SK-N-MC (cell line): ENCODE measurements at regions not wholly inside any gene's neighbourhood (a gene's known extent, or its start where the extent isn't known, plus 50 kb on each side); places are given as distances from the start of the nearest gene placed in this dataset.

Source experiments
- DNase-seq: peaks from one replicate; pipeline ENCODE4 v3.0.0-alpha.2; 2011; ENCODE audit warnings: low read depth, low spot score
- H3K27ac ChIP-seq: fragments of 200-600 bp; sonication (generic); 2 replicates; pipeline ENCODE4 v1.5.1; 2016; ENCODE audit warnings: mixed run types
- H3K36me3 ChIP-seq: fragments of 200-600 bp; sonication (generic); 2 replicates; pipeline ENCODE4 v1.6.1; 2017; ENCODE audit warnings: antibody characterized with exemption, low read length, mixed read lengths; ENCODE audit not compliant: insufficient read depth
- H3K4me3 ChIP-seq: fragments of 200-600 bp; sonication (generic); 2 replicates; pipeline ENCODE4 v1.5.1; 2016
- H3K9ac ChIP-seq: fragments of 200-600 bp; sonication (generic); 2 replicates; pipeline ENCODE4 v1.8.0; 2017; ENCODE audit warnings: mixed run types, mixed read lengths; ENCODE audit not compliant: insufficient read length
- H3K9me3 ChIP-seq: fragments of 200-600 bp; sonication (generic); 2 replicates; pipeline ENCODE4 v1.6.1; 2017; ENCODE audit warnings: low read depth, mild to moderate bottlenecking, antibody characterized with exemption, low read length, moderate library complexity, mixed read lengths
- EZH2 ChIP-seq: fragments of 200-600 bp; sonication (generic); IDR thresholded peaks from one replicate; pipeline ENCODE4 v1.6.1; 2017; ENCODE audit warnings: antibody characterized with exemption
- FOXP2 ChIP-seq: optimal IDR thresholded peaks from 2 replicates; pipeline ENCODE3; 2011; ENCODE audit warnings: mild to moderate bottlenecking, moderate library complexity; ENCODE audit not compliant: insufficient read depth; ENCODE audit errors: extremely low read length, control extremely low read depth
- POLR2AphosphoS5 ChIP-seq: IDR thresholded peaks from 2 replicates; pipeline ENCODE4 v1.6.1; 2012; ENCODE audit warnings: mild to moderate bottlenecking, low read depth, low read length, borderline replicate concordance

DNA sequence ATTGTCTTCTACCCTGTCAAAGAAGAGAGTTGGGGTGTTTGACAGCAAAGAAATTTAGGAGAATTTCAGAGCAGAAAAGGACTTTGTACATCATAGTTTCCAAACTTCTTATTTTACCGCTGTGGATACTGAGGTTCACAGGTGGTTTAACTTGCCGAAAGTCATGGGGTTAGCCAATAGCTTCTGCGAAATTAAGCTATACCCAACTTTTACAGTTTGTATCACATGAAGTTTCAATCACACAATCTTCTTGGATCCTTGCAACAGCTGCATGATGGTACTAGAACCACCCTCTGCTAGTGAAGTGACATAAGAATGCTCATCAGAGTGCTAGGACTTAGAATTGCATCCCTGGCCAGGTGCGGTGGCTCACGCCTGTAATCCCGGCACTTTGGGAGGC, 345.5 kb downstream of the CD83 start:
- Histone ChIP-seq H3K4me3 (no peak overlapping the region), H3K36me3 (no peaks in the 10 kb centered on the region), H3K27ac (no peak overlapping the region), H3K9me3 (no peaks in the 10 kb centered on the region), H3K9ac (no peak overlapping the region)
- DNase-seq = no peak
- TF ChIP-seq POLR2AphosphoS5 = no peak
- no peak for TF ChIP-seq EZH2
- no peak for TF ChIP-seq FOXP2

DNA sequence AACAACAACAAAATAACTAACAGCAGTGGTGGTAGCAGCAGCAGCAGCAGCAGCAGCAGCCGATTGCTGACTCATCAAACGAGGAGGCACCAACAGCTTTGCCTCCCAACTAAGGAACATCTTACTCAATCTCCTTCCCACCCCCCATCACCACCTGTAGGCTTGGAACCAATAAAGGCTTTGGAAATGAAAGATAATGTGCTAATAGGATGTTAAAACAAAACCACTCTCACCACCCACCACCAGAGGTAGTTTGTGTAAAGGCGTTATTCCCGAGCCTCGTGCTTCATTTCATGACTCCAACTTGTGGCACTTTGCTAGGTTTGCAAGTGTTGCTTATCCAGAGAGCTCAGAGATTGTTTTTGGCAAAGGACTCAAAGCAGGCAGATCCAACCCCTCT, 346.5 kb downstream of the CD83 start:
- H3K4me3 ChIP-seq = no peak overlapping the region
- H3K9ac ChIP-seq = no peak overlapping the region
- H3K36me3 ChIP-seq = no peaks in the 10 kb centered on the region
- DNase-seq = no peak
- TF ChIP-seq FOXP2 (no peak), EZH2 (no peak), POLR2AphosphoS5 (no peak)
- no peaks in the 10 kb centered on the region for H3K9me3 ChIP-seq
- no peak overlapping the region for H3K27ac ChIP-seq

DNA sequence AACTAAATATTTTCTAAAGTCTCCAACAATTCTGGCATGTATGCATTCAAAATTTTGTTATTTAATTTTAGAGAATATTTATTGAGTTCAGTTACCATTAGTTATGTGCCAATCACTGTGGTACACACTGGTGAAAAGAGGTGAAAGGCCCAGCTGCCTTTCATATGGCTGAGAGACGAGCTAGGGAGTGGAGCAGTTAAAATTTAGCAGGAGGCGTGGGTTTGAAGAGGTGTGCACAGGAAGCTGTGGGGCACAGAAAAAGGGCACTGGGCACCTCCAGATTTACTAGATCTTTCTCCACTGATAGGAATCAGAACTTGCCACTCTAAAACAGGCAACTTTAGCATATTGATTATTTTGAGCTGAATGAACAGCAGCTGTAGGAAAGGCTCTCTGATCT, 347.1 kb downstream of the CD83 start:
- TF ChIP-seq EZH2 = no peak
- no peak for DNase-seq
- H3K27ac ChIP-seq = no peak overlapping the region
- no peaks in the 10 kb centered on the region for H3K36me3 ChIP-seq
- no peaks in the 10 kb centered on the region for H3K9me3 ChIP-seq
- no peak overlapping the region for H3K4me3 ChIP-seq
- no peak overlapping the region for H3K9ac ChIP-seq

DNA sequence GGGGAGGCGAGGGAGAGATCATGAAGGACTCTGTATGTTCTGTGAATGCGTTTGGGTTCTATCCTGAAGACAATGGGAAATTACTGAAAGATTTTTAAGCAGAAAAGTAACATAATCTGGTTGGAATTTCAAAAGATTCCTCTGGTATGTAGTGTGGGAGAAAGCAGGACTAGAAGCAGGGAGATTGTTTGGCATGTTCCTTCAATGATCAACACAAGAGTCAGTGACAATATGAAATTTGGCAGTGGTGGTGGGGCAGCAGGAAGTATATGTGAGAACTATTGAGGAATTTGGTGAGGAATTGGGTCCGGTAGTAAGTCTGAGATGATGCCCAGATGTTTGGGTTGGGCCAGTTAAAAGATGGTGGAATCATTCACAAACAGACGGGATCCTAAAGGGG, 348.7 kb downstream of the CD83 start:
- Histone ChIP-seq H3K36me3 (no peaks in the 10 kb centered on the region), H3K4me3 (no peak overlapping the region), H3K9ac (no peak overlapping the region), H3K27ac (no peak overlapping the region), H3K9me3 (no peaks in the 10 kb centered on the region)
- no peak for DNase-seq
- TF ChIP-seq EZH2 (no peak), FOXP2 (no peak), POLR2AphosphoS5 (no peak)

- Histone ChIP-seq H3K9ac (no peak overlapping the region), H3K9me3 (no peaks in the 10 kb centered on the region), H3K4me3 (no peak overlapping the region), H3K36me3 (no peaks in the 10 kb centered on the region), H3K27ac (no peak overlapping the region)
- TF ChIP-seq EZH2 = no peak
- no peak for TF ChIP-seq POLR2AphosphoS5
- TF ChIP-seq FOXP2 = no peak
- DNase-seq = no peak
Observed at GRCh38 chr6:14467591-14467990, 350.0 kb downstream of the CD83 start.

DNA sequence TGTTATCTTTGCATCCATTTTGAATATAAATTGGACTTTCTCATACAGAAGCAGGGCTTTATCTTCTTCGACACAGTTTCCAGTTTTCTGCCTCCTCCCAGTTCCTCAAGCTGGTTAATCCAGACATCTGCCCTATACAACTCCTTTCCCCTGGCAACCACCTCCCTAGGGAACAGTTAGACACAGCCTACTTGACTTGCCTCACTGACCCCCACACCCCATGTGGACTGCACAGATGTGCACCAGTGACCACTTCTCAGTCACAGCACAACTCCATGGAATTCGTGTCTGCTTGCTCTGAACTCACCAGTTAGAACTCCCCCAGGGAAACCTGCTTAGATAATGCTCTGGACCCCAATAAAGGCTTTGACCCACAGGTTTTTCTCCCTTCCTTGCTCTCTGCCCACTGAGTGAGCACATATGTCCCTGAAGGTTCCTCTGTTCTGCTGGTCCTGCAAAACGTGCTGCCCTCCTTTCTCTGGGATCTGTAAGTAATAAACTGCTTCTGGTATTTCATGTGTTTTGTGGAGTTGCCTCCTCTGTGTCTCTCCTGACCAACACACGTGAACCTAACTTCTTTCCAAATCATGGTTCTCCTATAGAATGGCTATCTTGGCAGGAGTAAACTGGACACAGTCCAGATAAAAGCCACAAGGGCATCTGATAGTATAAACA, 351.2 kb downstream of the CD83 start:
- TF ChIP-seq FOXP2 (no peak), POLR2AphosphoS5 (no peak), EZH2 (no peak)
- no peaks in the 10 kb centered on the region for H3K36me3 ChIP-seq
- H3K9ac ChIP-seq = no peak overlapping the region
- H3K9me3 ChIP-seq = no peaks in the 10 kb centered on the region
- no peak overlapping the region for H3K27ac ChIP-seq
- H3K4me3 ChIP-seq = no peak overlapping the region
- DNase-seq = no peak

GRCh38 chr6:14470101-14470500, 352.5 kb downstream of the CD83 start:
- Histone ChIP-seq H3K27ac (no peak overlapping the region), H3K4me3 (no peak overlapping the region), H3K9ac (no peak overlapping the region), H3K9me3 (no peaks in the 10 kb centered on the region), H3K36me3 (no peaks in the 10 kb centered on the region)
- TF ChIP-seq FOXP2 = no peak
- TF ChIP-seq POLR2AphosphoS5 = no peak
- TF ChIP-seq EZH2 = no peak
- no peak for DNase-seq

DNA sequence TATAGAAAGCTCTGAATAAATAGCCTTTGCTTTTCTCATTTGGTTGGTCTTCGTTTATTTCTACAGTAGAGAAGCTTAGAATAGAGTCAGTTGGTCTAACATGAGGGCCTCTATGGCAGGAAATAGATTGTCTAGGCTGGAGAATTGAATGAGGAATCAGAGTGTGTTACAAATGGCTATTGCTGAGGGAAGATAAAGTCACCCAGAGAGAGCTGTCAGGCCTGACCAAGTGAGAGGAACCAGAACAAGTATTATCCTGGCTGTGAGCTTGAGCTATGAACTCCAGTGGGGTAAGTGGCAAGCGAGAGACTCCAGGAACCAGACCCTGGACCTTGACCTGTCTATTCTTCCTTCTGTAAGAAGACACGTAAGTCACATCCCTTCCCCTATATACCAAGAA, 353.1 kb downstream of the CD83 start:
- H3K36me3 ChIP-seq = no peaks in the 10 kb centered on the region
- H3K27ac ChIP-seq = no peak overlapping the region
- TF ChIP-seq EZH2 = no peak
- no peak for TF ChIP-seq POLR2AphosphoS5
- TF ChIP-seq FOXP2 = no peak
- no peaks in the 10 kb centered on the region for H3K9me3 ChIP-seq
- no peak for DNase-seq
- H3K4me3 ChIP-seq = no peak overlapping the region
- no peak overlapping the region for H3K9ac ChIP-seq

GRCh38 chr6:14472255-14472985, 354.8 kb downstream of the CD83 start:
- TF ChIP-seq FOXP2 = no peak
- TF ChIP-seq POLR2AphosphoS5 = no peak
- TF ChIP-seq EZH2 = no peak
- no peak for DNase-seq
- no peak overlapping the region for H3K9ac ChIP-seq
- H3K4me3 ChIP-seq = no peak overlapping the region
- no peaks in the 10 kb centered on the region for H3K36me3 ChIP-seq
- H3K9me3 ChIP-seq = no peaks in the 10 kb centered on the region
- no peak overlapping the region for H3K27ac ChIP-seq
